ENCODE measurements at regions not wholly inside any gene's neighbourhood (a gene's known extent, or its start where the extent isn't known, plus 50 kb on each side); places are given as distances from the start of the nearest gene placed in this dataset.

DNA sequence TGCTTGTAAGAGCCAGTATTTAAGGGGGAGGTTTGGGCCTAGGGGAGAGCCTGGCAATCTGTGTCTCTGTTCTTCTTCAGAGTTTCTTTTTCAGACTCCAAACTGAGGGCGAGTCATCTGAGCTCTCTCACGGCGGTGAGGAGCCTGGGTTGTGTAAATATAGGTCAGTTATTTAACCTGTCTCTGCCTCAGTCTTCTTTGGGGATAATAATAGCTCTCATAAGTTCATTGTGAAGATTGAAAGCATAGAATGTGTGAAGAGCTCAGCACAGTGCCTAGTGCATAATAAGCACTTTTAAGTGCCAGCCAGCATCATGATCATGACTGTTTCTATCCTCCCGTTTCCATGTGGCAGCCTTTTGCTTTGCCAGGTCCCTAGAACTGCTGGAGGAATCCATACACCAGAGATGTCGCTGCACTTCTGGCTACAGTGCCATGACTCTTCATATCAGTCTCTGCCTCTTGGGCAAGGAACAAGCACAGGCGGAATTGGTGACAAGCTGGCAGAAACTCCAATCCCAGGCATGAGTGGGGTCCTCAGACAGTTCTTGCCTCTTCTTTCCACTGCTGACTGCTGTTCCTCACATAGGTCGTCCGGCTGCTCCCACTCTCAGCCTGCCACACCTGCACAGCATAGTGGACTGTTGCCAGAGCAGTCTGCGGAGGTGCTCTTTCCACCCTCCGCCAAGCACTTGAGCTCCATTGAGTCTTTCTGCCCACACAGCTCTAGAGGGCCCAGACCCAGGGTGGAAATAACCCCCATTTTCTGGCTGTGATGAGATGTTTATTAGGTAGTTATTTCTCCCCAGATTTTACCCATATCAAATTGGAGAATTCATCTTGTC lies 103.7 kb upstream of the MAML3 start:
- Histone ChIP-seq H3K4me3 (ENCODE audit: low read depth, low read length) (no peak overlapping the region), H3K36me3 (no peaks in the 10 kb centered on the region), H3K4me1 (peaks cover 12% of the 10 kb centered on the region), H3K9me3 (no peaks in the 10 kb centered on the region), H3K27me3 (no peaks in the 10 kb centered on the region)
- DNase-seq = no peak
- no peak for TF ChIP-seq CTCF (IDR thresholded peaks at IDR 0.05; ENCODE audit: low read depth, low read length)

DNA sequence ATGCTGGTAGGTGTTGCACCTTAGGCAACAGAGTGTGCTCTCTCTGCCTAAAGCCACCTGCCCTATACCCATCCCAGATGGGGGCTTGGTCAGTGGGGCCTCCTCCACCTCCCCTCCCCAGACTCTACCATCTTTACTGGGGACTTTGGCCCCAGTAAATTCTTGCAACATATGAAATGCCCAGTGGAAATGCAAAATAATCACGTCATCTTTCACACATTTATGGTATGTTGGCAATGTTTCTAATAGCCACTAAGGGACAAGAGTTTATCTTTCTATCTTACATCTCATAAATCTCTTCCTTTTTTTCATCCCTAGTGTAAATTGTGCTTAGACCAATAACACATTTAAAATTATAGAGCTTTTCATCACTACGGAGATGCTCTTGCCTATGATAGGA lies 103.0 kb upstream of the MAML3 start:
- peaks cover 18% of the 10 kb centered on the region for H3K4me1 ChIP-seq
- H3K4me3 ChIP-seq (ENCODE audit: low read depth, low read length) = no peak overlapping the region
- TF ChIP-seq CTCF (IDR thresholded peaks at IDR 0.05; ENCODE audit: low read depth, low read length) = no peak
- H3K27me3 ChIP-seq = no peaks in the 10 kb centered on the region
- no peaks in the 10 kb centered on the region for H3K9me3 ChIP-seq
- no peak for DNase-seq
- no peaks in the 10 kb centered on the region for H3K36me3 ChIP-seq

DNA sequence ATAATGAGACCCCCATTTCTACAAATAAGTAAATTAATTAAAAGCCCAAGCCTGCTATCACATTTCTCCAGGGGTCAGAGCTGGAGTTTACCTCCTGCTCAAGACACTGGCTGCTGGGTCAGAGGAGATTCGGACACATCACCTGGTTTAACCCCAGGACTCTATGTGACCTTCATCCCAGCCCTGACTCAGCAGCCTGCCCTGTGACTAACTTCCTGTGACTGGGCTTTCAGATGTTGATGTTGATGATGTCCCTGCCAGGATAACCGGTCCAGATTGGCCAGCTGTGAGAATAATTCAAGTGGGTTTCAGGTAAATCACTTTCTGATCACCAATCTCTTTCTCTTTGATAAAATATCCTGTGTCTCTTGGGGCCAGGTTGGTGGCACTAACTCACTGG lies 102.4 kb upstream of the MAML3 start:
- no peak overlapping the region for H3K4me3 ChIP-seq (ENCODE audit: low read depth, low read length)
- DNase-seq = no peak

DNA sequence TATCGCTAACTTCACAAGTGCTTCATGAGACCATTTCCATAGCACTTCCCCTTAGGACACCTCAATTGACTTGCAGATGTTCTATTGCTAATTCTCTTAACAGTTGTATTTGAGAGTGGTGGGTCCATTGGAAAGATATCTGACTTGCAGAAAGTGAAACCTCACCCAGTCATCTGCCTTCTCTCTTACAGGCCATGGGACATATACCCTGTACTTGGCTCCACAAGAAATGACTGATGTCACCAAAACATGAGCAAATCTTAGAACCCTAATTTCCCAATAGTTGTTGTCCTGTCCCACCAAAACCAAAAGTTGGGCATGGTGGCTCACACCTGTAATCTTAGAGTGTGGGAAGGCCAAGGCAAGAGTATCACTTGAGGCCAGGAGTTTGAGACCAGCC lies 101.9 kb upstream of the MAML3 start:
- Histone ChIP-seq H3K36me3 (no peaks in the 10 kb centered on the region), H3K4me3 (ENCODE audit: low read depth, low read length) (no peak overlapping the region), H3K4me1 (peaks cover 28% of the 10 kb centered on the region), H3K9me3 (no peaks in the 10 kb centered on the region), H3K27me3 (no peaks in the 10 kb centered on the region)
- DNase-seq = no peak
- TF ChIP-seq CTCF (IDR thresholded peaks at IDR 0.05; ENCODE audit: low read depth, low read length) = no peak

More for the DNA sequence above, 102.4 kb upstream of the MAML3 start:
- Histone ChIP-seq H3K27me3 (no peaks in the 10 kb centered on the region), H3K4me1 (peaks cover 24% of the 10 kb centered on the region), H3K9me3 (no peaks in the 10 kb centered on the region), H3K36me3 (no peaks in the 10 kb centered on the region)
- TF ChIP-seq CTCF (IDR thresholded peaks at IDR 0.05; ENCODE audit: low read depth, low read length) = no peak

GRCh38 chr4:140255467-140255866 lies 101.5 kb upstream of the MAML3 start:
- peaks cover 30% of the 10 kb centered on the region for H3K4me1 ChIP-seq
- H3K36me3 ChIP-seq = no peaks in the 10 kb centered on the region
- H3K27me3 ChIP-seq = no peaks in the 10 kb centered on the region
- H3K4me3 ChIP-seq (ENCODE audit: low read depth, low read length) = no peak overlapping the region
- DNase-seq = no peak
- no peaks in the 10 kb centered on the region for H3K9me3 ChIP-seq
- no peak for TF ChIP-seq CTCF (IDR thresholded peaks at IDR 0.05; ENCODE audit: low read depth, low read length)

GRCh38 chr4:140254651-140255299 lies 100.8 kb upstream of the MAML3 start:
- peaks cover 30% of the 10 kb centered on the region for H3K4me1 ChIP-seq
- no peaks in the 10 kb centered on the region for H3K27me3 ChIP-seq
- H3K9me3 ChIP-seq = no peaks in the 10 kb centered on the region
- no peak overlapping the region for H3K4me3 ChIP-seq (ENCODE audit: low read depth, low read length)
- DNase-seq = no peak
- H3K36me3 ChIP-seq = no peaks in the 10 kb centered on the region
- TF ChIP-seq CTCF (IDR thresholded peaks at IDR 0.05; ENCODE audit: low read depth, low read length) = no peak

All from BE2C (cell line).